SKM-1 (cell line): ENCODE measurements at regions not wholly inside any gene's neighbourhood (a gene's known extent, or its start where the extent isn't known, plus 50 kb on each side); places are given as distances from the start of the nearest gene placed in this dataset.
"Not testable (repeated sequence)": the region's sequence is repeated elsewhere in the genome, so short reads cannot be mapped to it uniquely, and the experiment has no call there.

ENCODE experiments used
- DNase-seq: peaks from one replicate; lab custom pipeline; 2025; ENCODE audit not compliant: unreplicated experiment; lab: John Stamatoyannopoulos, UW

DNA sequence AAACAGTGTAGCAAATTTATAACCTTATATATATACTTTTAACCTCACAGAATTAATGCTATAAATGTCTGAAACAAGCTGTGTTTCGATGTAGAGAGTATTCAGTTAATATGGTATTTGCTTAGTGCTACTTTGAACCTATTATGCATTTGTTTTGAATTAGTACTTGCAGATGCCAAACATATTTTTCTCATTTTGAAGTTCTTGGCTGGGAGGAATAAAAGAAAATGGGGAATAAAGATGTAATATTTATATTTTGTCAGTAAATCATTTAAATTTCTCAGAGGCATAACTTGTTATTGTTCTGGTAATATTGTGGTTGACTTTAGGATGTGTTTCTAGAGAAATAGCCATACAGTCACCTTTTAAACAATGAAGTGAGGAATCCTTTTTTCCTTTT lies 175.9 kb upstream of the IZUMO3 start:
- no peak for DNase-seq

DNA sequence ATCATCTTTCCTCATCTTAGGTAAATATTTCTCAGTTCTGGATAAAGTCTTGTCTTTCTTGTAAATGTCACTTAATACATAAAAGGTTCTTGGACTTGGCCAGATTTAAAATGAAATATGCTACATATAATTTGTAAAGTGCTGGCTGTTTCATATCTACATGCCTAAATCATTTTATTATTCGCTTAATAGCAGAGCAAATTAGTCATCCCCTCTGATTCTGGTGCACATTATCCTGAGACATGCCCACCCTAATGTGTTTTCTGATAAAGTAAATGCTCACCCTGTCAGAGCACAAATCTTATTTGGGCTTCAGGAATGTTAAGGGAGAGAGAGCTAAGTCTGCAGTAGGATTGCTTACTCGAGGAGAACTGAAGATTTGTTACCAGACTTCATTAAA lies 166.5 kb upstream of the IZUMO3 start:
- no peak for DNase-seq

DNA sequence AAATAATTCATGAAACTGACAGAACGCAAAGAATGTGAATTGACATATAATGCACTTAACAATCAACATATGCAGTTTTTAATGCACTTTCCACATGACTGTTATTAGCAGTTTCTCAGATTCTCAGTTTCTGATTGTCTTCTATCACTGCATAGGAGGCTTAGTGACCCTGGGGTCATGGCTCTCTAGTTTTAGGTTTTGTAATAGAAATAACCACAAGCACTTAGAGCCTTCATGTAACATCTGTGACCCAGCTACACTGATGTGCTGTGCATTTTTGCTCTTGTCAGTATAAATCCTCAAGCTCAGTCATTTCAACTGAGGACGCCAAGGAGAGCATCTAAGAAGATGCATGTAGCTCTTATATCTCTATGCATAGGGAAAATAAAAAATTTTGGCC lies 163.1 kb upstream of the IZUMO3 start:
- no peak for DNase-seq

DNA sequence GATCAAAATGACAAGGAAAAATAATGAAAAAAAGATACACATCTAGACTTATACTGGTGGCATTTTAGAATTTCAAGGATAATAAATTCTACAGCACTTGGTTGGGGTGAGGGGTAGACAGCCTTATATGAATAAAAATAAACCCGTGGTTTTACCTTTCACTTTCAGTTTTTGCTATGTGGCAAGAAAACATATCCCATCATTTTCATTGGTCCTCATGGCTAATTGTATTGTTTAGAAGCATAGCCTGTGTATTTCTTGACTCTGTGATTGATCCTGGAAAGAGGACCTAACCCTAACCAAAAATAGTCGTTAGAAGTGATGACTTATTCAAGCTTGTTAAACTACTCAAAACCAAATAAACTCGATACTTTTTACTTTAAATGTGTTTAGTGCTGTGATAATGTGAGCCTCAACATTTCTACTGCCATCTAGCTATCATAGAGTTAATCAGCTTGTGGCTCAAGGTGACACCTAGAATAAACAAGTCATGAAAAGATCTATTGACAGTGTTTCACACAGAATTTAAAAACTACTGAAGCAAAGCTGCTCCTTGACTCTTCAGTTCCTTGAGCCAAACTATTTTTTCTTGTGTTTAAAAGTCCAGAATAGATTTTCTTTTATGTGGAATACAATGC lies 153.3 kb upstream of the IZUMO3 start:
- DNase-seq = no peak

DNA sequence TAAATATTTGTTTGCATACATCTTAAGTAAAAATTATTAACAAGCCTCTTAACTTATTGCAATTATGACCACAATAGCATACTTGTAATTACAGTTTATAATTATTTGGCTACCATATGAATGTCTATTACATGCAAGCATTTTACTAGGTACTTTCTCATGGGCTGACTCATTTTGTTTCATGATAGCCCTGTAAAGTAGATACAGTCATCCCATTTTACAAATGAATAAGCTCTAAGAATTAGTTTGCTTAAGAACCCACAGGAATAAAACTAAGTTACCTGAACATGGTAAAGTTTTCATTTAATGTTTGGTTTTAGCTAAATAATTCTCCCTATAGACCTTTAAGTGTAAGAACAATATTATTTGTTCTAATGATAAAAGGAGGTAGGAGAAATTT lies 126.6 kb upstream of the IZUMO3 start:
- no peak for DNase-seq

DNA sequence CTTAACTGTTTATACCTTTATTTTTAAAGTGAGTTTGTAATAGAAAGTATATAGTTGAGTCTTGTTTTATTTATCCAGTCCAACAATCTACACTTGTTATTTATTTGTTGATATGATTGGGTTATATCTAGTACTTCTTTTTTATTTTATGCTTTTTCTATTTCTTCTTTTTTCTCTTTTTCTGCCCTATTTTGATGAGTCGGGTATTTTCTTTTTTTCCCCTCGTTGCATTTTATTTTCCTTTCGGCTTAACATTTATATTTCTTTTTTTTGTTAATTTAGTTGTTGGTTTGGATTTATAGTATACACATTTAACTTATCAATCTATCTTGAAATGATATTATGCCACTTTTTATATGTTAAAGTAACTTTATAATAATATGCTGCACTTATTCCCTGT lies 111.7 kb upstream of the IZUMO3 start:
- DNase-seq = no peak

DNA sequence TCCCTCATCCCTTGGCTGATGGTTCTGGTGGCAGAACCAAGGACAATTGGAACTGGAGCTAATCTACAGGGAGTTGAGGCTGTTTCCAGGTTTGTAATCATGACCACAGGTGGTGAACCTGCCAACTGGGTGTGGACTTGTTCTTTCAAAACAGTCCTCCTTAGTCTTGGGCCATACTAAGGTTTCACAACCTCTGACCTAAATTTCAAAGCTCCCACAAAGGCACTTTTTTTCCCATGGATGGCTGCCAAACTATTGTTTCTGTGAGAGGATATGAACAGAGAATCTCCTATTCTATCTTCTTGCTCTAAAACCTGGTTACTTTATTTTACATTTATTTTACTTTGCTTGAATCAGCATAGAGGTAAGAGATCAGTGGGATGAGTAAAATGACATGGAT lies 106.5 kb upstream of the IZUMO3 start:
- no peak for DNase-seq

DNA sequence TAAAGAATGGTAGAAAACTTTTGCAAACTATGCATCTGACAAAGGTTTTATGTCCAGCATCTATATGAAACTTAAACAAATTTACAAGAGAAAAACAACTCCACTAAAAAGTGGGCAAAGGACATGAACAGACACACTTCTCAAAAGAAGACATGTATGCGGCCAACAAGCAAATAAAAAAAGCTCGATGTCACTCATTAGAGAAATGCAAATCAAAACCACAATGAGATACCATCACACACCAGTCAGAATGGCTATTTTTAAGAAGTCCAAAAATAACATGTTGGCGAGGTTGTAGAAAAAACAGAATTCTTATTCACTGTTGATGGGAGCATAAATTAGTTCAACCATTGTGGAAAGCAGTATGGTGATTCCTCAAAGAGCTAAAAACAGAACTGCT lies 83.1 kb upstream of the IZUMO3 start:
- DNase-seq = not testable (repeated sequence)

DNA sequence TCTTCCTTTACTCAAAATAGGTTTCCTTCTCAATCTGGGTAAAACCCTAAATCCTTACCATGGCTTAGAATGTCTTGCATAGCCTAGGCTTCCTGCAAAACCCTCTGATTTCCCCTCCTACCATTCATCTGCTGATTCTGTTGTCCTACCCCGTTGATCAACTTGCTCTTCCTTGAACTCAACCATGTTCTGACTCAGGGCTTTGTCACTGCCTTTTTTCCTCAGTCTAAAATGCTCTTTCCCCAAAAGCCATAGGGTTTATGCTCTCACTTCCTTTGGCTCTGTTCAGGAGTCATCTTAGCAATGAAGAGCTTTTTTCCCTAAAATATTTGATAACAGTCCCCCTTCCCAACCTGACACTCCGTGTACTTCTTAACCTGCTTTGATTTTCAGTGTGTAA lies 79.4 kb upstream of the IZUMO3 start:
- no peak for DNase-seq

DNA sequence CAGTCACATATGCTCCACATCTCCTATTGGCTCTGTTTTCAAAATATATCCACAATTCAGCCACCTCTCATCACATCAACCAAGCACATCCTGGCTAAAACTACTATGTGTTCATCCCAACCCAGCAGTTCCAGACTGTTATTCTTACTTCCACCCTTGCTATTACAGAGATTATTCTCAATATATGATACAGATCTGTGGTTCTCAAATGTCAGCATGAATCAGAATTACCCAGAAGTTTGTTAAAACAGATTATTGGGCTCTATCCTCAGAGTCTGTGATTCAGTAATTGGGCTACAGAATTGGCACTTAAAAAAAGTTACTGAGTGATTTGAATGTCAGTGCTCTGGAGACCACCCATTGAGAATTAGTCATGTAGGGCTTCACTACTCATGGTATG lies 78.8 kb upstream of the IZUMO3 start:
- no peak for DNase-seq

DNA sequence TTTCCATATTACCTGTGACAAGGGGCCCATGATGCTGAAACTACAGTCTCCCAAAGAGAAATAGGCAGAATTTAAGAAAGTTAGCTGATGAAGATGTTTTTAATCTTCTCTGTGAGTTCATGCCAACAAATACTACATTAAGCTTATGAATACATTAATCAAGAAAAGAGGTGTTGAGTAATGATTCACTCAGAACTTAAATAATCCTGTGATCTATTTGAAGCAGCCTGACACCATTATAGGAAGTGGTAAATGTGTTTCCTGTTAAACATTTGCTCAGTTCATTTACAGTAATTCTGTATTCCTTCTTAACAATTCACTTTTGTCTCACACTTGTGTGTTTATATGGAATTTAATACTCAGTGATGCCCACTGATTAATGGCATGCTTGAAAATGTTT lies 75.0 kb upstream of the IZUMO3 start:
- DNase-seq = no peak

DNA sequence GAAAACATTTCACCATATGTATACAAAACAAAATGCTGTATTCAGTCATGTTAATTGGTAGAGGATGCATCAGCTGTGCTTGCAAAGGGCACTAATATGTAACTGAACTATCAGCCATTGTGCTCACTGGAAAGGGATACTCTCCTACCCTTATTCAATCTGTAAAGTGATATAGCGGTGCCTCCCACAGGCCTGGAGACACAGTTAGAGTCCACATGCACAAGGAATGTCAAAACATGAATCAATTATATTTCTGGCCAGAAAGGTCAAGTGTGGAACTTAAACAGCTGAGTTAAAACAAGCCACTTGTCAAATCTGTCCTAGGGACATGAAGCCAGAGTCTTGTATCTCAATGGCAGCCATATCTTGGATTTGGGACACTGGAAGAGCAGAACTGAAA lies 71.2 kb upstream of the IZUMO3 start:
- no peak for DNase-seq

DNA sequence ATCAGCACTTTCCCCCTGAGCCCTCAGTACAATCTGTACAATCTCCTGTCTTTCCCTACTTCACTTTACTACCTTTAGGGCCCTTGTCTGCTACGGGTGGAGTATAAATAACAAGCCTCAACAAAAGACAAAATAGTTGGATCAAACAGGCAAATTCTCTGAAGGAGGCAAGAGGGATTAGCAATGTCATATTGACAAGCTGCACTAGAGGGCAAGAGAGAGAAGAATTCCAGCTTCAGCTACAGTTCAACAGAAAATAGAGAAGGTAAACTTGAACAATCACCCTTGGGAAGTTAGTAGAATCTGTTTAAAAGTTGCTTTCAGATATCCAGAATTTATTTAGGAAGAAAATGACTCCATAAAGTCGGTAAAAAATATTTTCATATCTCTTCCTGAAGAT lies 68.4 kb upstream of the IZUMO3 start:
- DNase-seq = no peak

DNA sequence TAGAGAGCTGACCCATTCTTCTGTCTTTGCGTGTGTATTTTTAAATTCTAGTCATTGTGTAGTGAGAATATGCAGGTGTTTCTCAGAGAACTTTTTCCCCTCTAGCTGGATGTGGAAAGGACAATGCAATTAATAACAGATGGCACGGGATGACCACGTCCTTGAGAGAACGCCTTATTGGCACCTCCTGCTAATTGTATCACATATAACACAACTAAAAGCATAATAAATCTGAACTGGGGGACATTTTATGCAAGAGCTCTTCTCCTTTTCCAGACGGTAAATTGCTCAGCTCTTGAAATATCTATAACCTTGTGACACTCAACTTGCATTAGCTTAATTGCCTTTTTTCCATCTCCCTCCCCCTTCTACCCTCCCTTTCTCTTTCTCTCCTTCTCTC lies 62.9 kb upstream of the IZUMO3 start:
- no peak for DNase-seq

DNA sequence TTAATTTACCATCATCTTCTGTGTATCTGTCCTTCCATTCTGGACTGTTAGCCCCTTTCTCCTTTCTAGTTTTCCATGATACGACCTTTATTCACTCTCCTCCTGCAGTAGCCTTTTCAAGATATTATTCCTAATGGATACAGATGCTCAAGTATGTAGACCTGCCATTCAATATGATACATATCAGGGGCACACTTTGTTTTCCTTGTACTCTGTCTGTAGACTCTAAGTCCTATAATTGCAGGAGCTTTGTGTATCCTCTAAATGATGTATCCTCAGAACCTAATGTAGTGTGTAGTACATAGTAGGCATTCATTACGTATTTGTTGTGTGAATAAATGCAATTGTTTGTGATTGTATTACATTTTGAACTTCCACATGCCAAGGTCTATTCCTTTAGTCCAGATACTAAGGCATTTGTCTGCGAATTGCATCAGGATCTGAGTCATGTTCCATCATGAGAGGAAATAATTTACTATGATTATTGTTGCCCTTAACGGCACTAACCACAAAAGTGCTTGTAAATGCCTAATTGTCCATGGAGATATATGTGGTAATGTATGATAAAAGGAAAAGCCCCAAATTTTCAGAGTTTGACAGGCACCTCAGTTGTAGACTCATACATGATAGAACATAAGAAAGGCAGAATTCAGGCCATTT lies 57.1 kb upstream of the IZUMO3 start:
- no peak for DNase-seq
